ENCODE measurements at regions not wholly inside any gene's neighbourhood (a gene's known extent, or its start where the extent isn't known, plus 50 kb on each side); places are given as distances from the start of the nearest gene placed in this dataset.

DNA sequence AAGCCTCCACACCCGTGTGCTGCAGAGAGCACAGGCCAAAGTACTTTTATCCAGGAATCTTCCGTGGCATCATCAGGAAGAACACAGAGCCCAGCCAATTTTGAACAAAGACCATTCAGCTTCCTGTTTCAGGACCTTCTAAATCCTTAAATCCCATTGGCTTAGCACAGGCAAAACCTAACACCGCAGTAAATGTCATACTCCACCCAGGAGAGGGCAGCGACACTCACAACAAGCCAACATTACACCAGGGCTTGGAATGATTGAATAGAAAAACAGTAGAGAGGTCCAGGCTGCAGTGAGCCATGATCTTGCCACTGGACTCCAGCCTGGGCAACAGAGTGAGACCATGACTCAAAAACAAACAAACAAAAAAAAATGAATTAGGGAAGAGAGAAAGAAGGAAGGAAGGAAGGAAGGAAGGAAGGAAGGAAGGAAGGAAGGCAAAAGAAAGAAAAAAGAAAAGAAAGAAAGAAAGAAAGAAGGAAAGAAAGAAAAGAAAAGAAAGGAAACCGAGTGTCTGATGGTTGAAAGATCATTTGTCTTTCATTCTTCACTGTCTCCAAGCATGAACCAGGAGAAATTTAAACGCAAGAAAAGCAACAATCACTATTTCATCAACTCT lies 144.6 kb upstream of the SATB2 start:
- H2AFZ ChIP-seq (ENCODE audit: low read depth, low read length, severe bottlenecking) = no peak overlapping the region
- H3K36me3 ChIP-seq (ENCODE audit: low read length) = no peaks in the 10 kb centered on the region
- no peaks in the 10 kb centered on the region for H3F3A ChIP-seq (ENCODE audit: insufficient read depth)
- no peak overlapping the region for H3K9ac ChIP-seq (ENCODE audit: low read length)
- no peaks in the 10 kb centered on the region for H3K9me3 ChIP-seq (ENCODE audit: insufficient read depth, low read length)
- no peak for TF ChIP-seq EZH2phosphoT487 (conservative IDR thresholded peaks at IDR 0.05; ENCODE audit: low read length)
- TF ChIP-seq, protein P1, sequence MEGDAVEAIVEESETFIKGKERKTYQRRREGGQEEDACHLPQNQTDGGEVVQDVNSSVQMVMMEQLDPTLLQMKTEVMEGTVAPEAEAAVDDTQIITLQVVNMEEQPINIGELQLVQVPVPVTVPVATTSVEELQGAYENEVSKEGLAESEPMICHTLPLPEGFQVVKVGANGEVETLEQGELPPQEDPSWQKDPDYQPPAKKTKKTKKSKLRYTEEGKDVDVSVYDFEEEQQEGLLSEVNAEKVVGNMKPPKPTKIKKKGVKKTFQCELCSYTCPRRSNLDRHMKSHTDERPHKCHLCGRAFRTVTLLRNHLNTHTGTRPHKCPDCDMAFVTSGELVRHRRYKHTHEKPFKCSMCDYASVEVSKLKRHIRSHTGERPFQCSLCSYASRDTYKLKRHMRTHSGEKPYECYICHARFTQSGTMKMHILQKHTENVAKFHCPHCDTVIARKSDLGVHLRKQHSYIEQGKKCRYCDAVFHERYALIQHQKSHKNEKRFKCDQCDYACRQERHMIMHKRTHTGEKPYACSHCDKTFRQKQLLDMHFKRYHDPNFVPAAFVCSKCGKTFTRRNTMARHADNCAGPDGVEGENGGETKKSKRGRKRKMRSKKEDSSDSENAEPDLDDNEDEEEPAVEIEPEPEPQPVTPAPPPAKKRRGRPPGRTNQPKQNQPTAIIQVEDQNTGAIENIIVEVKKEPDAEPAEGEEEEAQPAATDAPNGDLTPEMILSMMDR (IDR thresholded peaks at IDR 0.05; ENCODE audit: insufficient read depth, low read length, poor library complexity, severe bottlenecking) = no peak
- no peak overlapping the region for H3K27ac ChIP-seq (ENCODE audit: low read depth, low read length)
- no peaks in the 10 kb centered on the region for H4K20me1 ChIP-seq (ENCODE audit: low read depth, low read length)
- no peaks in the 10 kb centered on the region for H3K79me2 ChIP-seq (ENCODE audit: insufficient read depth, low read length)
- no peaks in the 10 kb centered on the region for H3K9me2 ChIP-seq (replicated peaks; ENCODE audit: insufficient read depth, low read length)
- no peaks in the 10 kb centered on the region for H3K27me3 ChIP-seq (ENCODE audit: low read length)
- H3K4me2 ChIP-seq (ENCODE audit: low read depth, low read length, poor library complexity, severe bottlenecking) = no peak overlapping the region
- H3K4me3 ChIP-seq (ENCODE audit: insufficient read depth, low read length, poor library complexity, severe bottlenecking) = no peak overlapping the region

- no peak overlapping the region for H3K9ac ChIP-seq (ENCODE audit: low read length)
Measured at GRCh38 chr2:199596549-199596948, 138.8 kb upstream of the SATB2 start.

DNA sequence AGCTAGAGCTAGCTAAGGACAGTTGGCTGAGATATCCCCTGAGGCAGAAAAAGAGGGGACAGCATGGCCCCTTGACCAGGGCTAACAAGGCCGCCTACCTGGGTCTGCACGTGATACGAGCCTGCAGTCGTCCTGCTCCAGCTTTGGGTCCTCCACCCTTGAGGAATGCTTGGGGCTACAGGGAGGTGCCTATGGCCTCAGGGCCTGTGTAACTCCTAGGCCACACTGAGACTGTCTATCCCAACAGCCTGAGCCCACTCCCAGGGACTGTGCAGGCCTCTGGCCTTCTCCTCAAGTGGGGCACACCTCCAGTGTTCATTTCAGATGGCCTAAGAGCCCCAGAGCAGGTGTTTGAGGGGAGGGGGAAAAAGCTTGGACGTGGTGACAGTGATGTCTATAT lies 136.7 kb upstream of the SATB2 start:
- H3K4me3 ChIP-seq (ENCODE audit: insufficient read depth, low read length, poor library complexity, severe bottlenecking) = no peak overlapping the region
- H3K9me2 ChIP-seq (replicated peaks; ENCODE audit: insufficient read depth, low read length) = no peaks in the 10 kb centered on the region
- no peak overlapping the region for H3K4me2 ChIP-seq (ENCODE audit: low read depth, low read length, poor library complexity, severe bottlenecking)
- no peaks in the 10 kb centered on the region for H3K9me3 ChIP-seq (ENCODE audit: insufficient read depth, low read length)
- H2AFZ ChIP-seq (ENCODE audit: low read depth, low read length, severe bottlenecking) = no peak overlapping the region
- H3K36me3 ChIP-seq (ENCODE audit: low read length) = no peaks in the 10 kb centered on the region
- H3K27me3 ChIP-seq (ENCODE audit: low read length) = no peaks in the 10 kb centered on the region
- H3K27ac ChIP-seq (ENCODE audit: low read depth, low read length) = no peak overlapping the region
- no peaks in the 10 kb centered on the region for H3F3A ChIP-seq (ENCODE audit: insufficient read depth)
- H3K79me2 ChIP-seq (ENCODE audit: insufficient read depth, low read length) = no peaks in the 10 kb centered on the region
- TF ChIP-seq, protein P1 (IDR thresholded peaks at IDR 0.05; ENCODE audit: insufficient read depth, low read length, poor library complexity, severe bottlenecking) = no peak
- TF ChIP-seq EZH2phosphoT487 (conservative IDR thresholded peaks at IDR 0.05; ENCODE audit: low read length) = no peak
- no peaks in the 10 kb centered on the region for H4K20me1 ChIP-seq (ENCODE audit: low read depth, low read length)
- no peak overlapping the region for H3K9ac ChIP-seq (ENCODE audit: low read length)

More at GRCh38 chr2:199596549-199596948, 138.8 kb upstream of the SATB2 start:
- Histone ChIP-seq H3K4me3 (ENCODE audit: insufficient read depth, low read length, poor library complexity, severe bottlenecking) (no peak overlapping the region), H4K20me1 (ENCODE audit: low read depth, low read length) (no peaks in the 10 kb centered on the region), H3K36me3 (ENCODE audit: low read length) (no peaks in the 10 kb centered on the region), H3F3A (ENCODE audit: insufficient read depth) (no peaks in the 10 kb centered on the region), H3K27ac (ENCODE audit: low read depth, low read length) (no peak overlapping the region), H3K4me2 (ENCODE audit: low read depth, low read length, poor library complexity, severe bottlenecking) (no peak overlapping the region), H3K9me2 (replicated peaks; ENCODE audit: insufficient read depth, low read length) (no peaks in the 10 kb centered on the region), H3K27me3 (ENCODE audit: low read length) (no peaks in the 10 kb centered on the region), H3K79me2 (ENCODE audit: insufficient read depth, low read length) (no peaks in the 10 kb centered on the region), H3K9me3 (ENCODE audit: insufficient read depth, low read length) (no peaks in the 10 kb centered on the region), H2AFZ (ENCODE audit: low read depth, low read length, severe bottlenecking) (no peak overlapping the region)
- TF ChIP-seq EZH2phosphoT487 (conservative IDR thresholded peaks at IDR 0.05; ENCODE audit: low read length) = no peak
- TF ChIP-seq, protein P1 (IDR thresholded peaks at IDR 0.05; ENCODE audit: insufficient read depth, low read length, poor library complexity, severe bottlenecking) = peak; percentile 31

Data from SU-DHL-6 (cell line).